ENCODE measurements at regions not wholly inside any gene's neighbourhood (a gene's known extent, or its start where the extent isn't known, plus 50 kb on each side); places are given as distances from the start of the nearest gene placed in this dataset.

DNA sequence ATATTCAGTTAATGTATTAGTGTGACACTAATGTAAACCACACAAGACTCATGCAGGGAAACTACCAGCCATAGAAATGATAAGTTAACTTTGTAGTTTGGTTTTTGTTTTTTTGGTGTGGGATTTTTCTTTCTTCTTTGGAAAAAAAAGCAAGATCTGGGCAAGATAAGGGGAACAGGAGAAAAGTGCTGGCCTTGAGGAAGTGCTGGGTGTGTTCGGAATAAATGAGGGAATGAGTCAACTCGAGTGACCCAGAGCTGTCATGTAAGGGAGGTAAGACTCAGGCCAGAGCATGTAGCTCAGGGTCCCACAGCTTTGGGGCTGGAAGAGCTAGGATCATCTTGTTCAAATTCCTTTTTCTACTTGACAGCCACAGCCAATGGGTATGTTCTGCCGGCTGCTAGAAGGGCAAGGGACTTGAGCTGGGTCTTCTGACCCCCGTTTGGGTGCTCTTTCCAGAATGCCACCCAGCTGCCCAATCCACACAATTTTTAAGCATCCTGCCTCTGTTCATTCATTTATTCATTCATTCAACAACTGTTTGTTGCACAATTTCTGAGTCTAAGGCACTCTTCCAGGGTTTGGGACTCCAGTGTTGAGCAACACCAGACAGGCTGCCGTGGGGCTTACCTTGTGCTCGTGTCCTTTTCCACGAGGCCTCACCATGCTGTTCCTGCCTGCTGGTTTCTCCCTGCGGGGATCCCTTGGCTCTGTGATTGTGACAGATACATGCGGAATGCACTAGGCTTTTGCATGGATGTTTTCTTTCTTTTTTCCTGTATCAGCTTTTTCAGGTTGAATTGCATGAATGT is 54.5 kb downstream of the CLDN34 start:
- H3K4me3 ChIP-seq (ENCODE audit: low read length): no peak overlapping the region
- TF ChIP-seq, protein P1, sequence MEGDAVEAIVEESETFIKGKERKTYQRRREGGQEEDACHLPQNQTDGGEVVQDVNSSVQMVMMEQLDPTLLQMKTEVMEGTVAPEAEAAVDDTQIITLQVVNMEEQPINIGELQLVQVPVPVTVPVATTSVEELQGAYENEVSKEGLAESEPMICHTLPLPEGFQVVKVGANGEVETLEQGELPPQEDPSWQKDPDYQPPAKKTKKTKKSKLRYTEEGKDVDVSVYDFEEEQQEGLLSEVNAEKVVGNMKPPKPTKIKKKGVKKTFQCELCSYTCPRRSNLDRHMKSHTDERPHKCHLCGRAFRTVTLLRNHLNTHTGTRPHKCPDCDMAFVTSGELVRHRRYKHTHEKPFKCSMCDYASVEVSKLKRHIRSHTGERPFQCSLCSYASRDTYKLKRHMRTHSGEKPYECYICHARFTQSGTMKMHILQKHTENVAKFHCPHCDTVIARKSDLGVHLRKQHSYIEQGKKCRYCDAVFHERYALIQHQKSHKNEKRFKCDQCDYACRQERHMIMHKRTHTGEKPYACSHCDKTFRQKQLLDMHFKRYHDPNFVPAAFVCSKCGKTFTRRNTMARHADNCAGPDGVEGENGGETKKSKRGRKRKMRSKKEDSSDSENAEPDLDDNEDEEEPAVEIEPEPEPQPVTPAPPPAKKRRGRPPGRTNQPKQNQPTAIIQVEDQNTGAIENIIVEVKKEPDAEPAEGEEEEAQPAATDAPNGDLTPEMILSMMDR (conservative IDR thresholded peaks at IDR 0.05; ENCODE audit: low read length): no peak
- no peak for DNase-seq (ENCODE audit: low read depth)

DNA sequence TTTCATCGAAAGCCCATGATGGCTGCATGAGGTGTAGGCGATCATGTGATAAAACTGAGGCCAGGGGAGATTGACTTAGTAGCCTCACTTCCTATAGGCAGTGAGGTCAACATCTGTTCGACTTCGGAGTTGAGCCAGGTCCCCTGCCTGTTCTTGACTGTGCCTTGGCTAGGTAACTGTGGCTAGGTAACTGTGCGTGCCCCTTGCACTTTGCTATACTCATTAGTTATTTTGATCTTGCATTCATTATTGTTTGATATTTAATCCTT is 55.0 kb downstream of the CLDN34 start:
- no peak overlapping the region for H3K4me3 ChIP-seq (ENCODE audit: low read length)
- no peak for DNase-seq (ENCODE audit: low read depth)
- TF ChIP-seq, protein P1 (conservative IDR thresholded peaks at IDR 0.05; ENCODE audit: low read length): no peak

DNA sequence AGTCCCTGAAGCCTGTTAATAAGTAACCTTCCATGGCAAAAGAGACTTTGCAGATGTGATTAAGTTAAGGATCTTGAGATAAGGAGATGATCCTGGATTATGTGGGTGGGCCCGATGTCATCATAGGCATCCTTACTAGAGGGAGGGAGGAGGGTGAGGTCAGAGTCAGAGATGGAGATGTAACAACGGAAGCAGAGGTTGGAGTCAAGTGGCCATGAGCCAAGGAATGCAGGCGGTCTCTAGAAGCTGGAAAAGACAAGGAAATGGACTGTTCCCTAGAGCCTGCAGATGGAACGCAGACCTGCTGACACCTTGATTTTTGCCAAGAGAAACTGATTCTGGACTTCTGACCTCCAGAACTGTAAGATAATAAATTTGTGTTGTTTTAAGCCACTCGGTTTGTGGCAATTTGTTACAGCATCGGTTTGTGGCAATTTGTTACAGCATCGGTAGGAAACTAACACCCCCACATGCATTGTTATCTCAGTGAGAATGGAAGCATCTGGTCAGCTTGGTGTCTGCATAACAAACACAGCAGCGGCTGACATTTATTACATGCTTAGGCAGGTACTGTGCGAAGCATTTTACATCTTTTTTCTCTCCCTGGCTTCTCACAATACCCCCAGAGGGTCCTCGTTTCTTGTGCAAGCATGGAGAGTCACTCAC is 55.6 kb downstream of the CLDN34 start:
- no peak overlapping the region for H3K4me3 ChIP-seq (ENCODE audit: low read length)
- DNase-seq (ENCODE audit: low read depth): peak; percentile 73
- TF ChIP-seq, protein P1 (conservative IDR thresholded peaks at IDR 0.05; ENCODE audit: low read length): no peak

DNA sequence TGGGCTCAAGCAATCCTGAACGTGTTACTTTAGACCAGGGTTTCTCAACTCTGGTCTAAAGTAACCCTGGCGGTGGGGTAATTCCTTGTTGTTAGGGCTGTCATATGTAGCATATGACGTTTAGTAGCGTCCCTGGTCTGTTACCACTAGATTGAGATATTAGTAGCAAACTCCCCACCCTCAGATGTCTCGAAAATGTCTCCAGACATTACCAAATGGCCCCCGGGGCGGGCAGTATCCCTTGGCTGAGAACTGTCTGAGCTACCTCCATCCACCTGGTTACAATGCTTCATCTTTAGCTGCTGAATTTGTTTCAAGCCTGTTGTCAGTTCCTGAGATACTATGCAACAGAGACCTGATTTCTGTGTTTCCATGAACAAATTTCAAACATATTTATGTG is 56.7 kb downstream of the CLDN34 start:
- TF ChIP-seq, protein P1 (conservative IDR thresholded peaks at IDR 0.05; ENCODE audit: low read length): no peak
- no peak overlapping the region for H3K4me3 ChIP-seq (ENCODE audit: low read length)
- no peak for DNase-seq (ENCODE audit: low read depth)

DNA sequence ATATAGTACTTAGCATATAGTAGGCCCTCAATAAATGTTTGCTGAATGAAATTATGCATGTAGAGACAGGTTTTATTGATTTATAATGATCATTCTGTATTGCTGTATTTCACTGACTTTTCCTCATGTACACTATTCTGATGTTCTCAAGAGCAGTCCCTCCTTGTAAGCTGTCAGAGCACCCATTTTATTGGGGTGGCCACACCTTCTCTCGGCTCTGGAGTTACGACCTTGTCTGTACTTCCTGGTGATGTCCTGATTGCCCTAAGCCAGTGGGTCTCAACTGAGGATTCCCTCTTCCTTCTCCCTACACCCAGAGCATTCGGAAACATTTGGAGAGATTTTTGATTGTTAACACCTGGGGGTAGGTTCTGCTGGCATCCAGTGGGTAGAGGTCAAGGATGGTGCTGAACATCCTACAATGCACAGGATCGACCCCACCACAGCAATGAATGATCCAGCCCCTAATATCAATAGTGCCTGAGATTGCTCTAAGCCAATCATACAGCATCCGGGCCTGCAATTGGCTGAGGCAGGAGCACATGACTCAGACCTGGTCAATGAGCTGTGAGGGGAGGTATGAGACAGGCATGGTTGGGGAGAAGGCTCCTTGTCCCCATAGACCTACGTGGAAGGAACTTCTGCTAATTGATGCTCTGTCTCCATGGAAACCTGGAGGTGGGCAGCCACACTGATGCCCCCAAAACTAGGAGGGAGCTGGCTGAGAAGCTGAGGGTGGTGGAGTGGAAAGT is 58.8 kb downstream of the CLDN34 start:
- H3K4me3 ChIP-seq (ENCODE audit: low read length): no peak overlapping the region
- no peak for DNase-seq (ENCODE audit: low read depth)
- TF ChIP-seq, protein P1 (conservative IDR thresholded peaks at IDR 0.05; ENCODE audit: low read length): no peak

DNA sequence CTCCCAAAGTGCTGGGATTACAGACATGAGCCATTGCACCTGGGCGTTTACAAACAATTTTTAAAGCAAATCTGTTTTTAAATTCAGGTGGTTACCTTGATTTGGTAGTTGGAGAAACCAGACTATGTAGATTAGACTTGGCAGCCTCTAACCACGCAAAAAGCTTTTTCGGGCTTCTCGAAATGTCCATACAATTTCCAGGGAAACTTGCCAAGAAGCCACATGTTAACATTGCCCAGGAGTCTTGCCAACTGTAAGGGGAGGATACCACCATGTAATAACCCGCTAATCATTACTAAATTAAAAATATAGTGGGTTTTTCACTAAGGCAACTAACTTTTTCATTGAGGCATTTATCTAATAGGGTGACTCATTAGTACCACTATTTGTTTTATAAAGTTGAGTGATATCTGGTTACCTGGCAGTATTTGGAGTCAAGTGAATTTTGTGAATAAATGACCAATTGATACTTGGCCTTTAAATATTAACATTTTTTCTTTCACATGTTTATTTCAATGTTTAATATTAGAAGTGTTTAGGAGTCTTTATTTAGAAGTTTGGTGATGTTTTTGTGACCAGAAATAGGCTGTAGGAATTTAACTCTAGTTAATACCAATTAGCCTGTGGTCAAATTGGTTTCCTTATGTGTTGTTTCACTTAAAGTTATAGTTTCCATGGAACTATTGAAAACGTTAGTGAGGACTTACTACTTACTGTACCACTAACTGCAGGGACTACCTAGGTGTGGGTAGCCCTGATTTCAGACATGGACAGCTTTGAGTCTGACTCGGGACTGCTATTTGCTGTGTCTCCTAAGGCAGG is 61.3 kb downstream of the CLDN34 start:
- H3K4me3 ChIP-seq (ENCODE audit: low read length): no peak overlapping the region
- TF ChIP-seq, protein P1 (conservative IDR thresholded peaks at IDR 0.05; ENCODE audit: low read length): no peak
- no peak for DNase-seq (ENCODE audit: low read depth)
